Astrocyte (in vitro differentiated cells and primary cell): ENCODE measurements at regions not wholly inside any gene's neighbourhood (a gene's known extent, or its start where the extent isn't known, plus 50 kb on each side); places are given as distances from the start of the nearest gene placed in this dataset.

Experiments used
- EZH2 ChIP-seq: IDR thresholded peaks from 2 replicates; pipeline ENCODE4 v1.6.1; 2012; ENCODE audit warnings: mild to moderate bottlenecking, low read length, inconsistent platforms; ENCODE audit not compliant: insufficient read depth
- TF ChIP-seq, protein P1 (sequence below): IDR thresholded peaks from 2 replicates; pipeline ENCODE4 v1.5.1; 2011; ENCODE audit warnings: low read depth, mild to moderate bottlenecking, inconsistent platforms, low read length, moderate library complexity; ENCODE audit not compliant: insufficient read depth

DNA sequence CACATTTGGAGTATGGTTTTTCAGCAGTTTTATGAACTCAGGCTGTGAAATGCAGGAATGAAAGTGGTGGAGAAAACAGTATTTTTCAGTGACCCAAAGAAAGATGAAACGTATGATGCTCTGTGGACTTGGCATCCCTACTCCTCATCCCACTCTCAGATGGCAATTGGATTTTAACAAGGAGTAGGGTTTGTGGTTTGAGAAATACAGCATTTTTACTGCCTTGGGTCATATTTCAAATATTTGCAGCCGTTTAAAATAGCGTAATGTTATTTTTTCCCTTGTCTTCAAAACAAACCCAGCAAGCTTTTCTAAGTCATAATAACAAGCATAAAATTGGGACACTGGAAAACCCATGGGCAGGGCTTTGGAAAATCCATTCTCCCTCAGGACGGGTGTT lies 117.2 kb upstream of the LRIG1 start:
- TF ChIP-seq, protein P1, sequence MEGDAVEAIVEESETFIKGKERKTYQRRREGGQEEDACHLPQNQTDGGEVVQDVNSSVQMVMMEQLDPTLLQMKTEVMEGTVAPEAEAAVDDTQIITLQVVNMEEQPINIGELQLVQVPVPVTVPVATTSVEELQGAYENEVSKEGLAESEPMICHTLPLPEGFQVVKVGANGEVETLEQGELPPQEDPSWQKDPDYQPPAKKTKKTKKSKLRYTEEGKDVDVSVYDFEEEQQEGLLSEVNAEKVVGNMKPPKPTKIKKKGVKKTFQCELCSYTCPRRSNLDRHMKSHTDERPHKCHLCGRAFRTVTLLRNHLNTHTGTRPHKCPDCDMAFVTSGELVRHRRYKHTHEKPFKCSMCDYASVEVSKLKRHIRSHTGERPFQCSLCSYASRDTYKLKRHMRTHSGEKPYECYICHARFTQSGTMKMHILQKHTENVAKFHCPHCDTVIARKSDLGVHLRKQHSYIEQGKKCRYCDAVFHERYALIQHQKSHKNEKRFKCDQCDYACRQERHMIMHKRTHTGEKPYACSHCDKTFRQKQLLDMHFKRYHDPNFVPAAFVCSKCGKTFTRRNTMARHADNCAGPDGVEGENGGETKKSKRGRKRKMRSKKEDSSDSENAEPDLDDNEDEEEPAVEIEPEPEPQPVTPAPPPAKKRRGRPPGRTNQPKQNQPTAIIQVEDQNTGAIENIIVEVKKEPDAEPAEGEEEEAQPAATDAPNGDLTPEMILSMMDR = no peak
- TF ChIP-seq EZH2 = no peak
